Esophagus squamous epithelium (tissue), 4 donors: ENCODE measurements at regions not wholly inside any gene's neighbourhood (a gene's known extent, or its start where the extent isn't known, plus 50 kb on each side); places are given as distances from the start of the nearest gene placed in this dataset.

ENCODE experiments used
- POLR2A ChIP-seq, 4 donors: fragments of 450-650 bp; IDR thresholded peaks; one replicate each; pipeline ENCODE4 v1.6.1; 2017; ENCODE audit warnings: antibody characterized with exemption in 4 of 4, mild to moderate bottlenecking in 4 of 4, moderate library complexity in 3 of 4
- TF ChIP-seq, protein P1 (sequence below), 6 experiments: fragments of 450-650 bp in 4 of 6; fragments of 200-600 bp in 2 of 6; sonication (generic) in 2 of 6; IDR thresholded peaks; one replicate each; pipeline ENCODE4 v1.5.1; 2016 to 2019; ENCODE audit warnings: antibody characterized with exemption in 6 of 6, mild to moderate bottlenecking in 4 of 6, moderate library complexity in 4 of 6

DNA sequence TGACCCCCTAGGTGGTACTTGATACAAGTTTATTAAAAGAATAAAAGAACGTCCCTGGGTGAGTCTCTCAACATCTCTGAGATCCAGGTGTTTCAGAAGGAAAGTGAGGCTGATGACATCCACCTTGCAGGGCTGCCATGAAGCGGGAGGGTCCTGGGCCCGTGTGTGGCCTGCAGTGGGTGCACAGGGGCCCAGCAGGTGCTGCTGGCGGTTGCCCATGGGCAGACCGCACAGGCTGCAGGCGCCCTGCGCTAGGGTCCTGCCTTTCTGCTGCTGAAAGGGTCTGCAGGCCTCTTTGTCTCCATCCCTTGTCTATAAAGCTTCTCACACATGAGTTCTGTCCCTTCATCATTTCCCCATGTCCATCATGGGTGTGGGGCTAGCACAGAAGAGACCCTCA, 247.0 kb downstream of the TFCP2L1 start:
- no peak for TF ChIP-seq POLR2A (IDR thresholded peaks at IDR 0.05)
- TF ChIP-seq, protein P1, sequence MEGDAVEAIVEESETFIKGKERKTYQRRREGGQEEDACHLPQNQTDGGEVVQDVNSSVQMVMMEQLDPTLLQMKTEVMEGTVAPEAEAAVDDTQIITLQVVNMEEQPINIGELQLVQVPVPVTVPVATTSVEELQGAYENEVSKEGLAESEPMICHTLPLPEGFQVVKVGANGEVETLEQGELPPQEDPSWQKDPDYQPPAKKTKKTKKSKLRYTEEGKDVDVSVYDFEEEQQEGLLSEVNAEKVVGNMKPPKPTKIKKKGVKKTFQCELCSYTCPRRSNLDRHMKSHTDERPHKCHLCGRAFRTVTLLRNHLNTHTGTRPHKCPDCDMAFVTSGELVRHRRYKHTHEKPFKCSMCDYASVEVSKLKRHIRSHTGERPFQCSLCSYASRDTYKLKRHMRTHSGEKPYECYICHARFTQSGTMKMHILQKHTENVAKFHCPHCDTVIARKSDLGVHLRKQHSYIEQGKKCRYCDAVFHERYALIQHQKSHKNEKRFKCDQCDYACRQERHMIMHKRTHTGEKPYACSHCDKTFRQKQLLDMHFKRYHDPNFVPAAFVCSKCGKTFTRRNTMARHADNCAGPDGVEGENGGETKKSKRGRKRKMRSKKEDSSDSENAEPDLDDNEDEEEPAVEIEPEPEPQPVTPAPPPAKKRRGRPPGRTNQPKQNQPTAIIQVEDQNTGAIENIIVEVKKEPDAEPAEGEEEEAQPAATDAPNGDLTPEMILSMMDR (IDR thresholded peaks at IDR 0.05): no peak
